Left forelimb (tissue), 1 donor: ENCODE measurements at regions not wholly inside any gene's neighbourhood (a gene's known extent, or its start where the extent isn't known, plus 50 kb on each side); places are given as distances from the start of the nearest gene placed in this dataset.

Experiments used
- DNase-seq: peaks from one replicate; pipeline ENCODE4 v3.0.0-alpha.2; 2018; ENCODE audit warnings: low spot score

DNA sequence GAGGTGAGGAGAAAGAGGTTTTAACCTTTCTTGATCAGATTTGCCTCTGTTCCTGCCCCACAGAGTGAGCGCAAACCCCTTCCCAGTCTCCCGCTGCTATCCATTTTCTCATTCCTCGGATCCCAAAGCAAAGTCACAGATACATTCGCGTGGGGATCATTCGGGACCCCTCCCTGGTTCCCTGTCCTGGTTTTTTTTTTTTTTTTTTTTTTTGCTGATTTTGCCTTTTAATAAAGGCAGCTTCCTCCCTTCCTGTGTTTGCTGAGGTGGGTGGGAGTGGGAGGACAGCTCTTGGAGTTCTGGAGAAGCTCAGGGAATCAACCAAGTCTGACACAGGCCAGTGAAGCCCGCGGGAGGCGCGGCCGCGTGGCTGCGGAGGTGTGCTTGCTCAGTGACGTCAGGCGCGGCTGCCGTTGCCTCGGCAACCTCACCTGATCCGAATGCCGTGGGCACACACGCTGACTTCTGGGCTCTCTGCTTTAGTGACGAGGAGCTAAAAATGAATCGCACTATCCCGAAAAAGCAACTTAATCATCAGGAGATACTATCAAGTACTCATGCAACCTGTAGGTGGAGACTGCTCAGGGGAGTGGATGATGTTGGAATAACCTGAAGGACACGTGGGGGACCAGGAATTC, 106.4 kb downstream of the TBX19 start:
- DNase-seq: no peak

GRCh38 chr1:168386492-168386891, 105.8 kb downstream of the TBX19 start:
- no peak for DNase-seq

GRCh38 chr1:168381850-168382249, 101.2 kb downstream of the TBX19 start:
- no peak for DNase-seq

GRCh38 chr1:168380945-168381344, 100.3 kb downstream of the TBX19 start:
- DNase-seq: no peak

DNA sequence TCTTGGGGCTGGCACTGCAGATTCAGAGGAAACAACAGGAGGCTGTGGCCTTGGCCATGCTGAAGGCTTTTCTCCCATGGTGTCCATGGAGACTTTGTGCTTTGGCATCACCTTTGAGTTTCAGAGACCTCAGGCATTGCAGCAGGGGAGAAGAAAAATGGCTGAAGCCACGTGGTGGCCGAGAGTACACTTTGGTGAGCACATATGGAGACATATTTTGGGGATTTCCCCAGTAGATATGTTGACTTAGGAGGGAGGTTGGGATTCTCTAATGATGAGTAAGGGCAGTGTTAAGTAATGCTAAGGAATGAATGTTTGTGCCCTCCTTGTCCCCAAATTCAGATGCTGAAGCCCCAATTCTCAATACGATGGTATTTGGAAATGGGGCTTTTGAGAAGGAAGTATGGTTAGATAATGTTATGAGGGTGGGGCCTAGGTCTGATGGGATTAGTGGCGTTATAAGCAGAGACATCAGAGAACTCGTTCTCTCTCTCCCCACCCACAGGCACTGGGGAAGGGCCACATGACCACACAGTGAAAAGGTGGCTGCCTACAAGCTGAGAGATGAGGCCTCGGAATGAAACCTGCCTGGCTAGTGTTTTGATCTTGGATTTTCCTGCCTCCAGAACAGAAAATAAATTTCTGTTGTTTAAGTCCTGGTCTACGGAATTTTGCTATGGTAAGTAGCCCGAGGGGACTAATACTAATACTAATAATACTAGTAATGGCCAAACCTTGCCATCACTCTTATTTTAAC, 98.6 kb downstream of the TBX19 start:
- DNase-seq: no peak

- no peak for DNase-seq
These were observed 95.1 kb downstream of the TBX19 start for GRCh38 chr1:168375566-168376300.

DNA sequence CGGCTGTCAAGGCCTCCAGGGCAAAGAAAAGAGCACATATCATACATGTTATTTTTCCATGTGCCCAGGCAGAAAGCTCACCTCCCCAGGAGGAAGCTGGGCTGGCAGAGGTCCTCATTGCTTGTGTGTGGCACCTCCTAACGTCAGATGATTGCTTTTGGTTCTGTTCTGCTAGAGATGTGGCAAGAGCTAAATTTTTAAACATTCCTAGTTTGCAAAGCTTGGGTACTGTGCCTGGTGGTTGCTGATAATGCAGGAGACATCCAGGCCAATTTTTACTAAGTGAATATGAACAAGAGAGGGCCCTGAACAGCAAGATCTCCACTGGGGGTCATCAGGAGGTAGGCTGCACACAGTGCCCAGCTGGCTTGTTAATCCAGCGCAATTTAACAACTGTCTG, 93.9 kb downstream of the TBX19 start:
- no peak for DNase-seq

- DNase-seq: no peak
These were observed 93.2 kb downstream of the TBX19 start for GRCh38 chr1:168373869-168374268.

DNA sequence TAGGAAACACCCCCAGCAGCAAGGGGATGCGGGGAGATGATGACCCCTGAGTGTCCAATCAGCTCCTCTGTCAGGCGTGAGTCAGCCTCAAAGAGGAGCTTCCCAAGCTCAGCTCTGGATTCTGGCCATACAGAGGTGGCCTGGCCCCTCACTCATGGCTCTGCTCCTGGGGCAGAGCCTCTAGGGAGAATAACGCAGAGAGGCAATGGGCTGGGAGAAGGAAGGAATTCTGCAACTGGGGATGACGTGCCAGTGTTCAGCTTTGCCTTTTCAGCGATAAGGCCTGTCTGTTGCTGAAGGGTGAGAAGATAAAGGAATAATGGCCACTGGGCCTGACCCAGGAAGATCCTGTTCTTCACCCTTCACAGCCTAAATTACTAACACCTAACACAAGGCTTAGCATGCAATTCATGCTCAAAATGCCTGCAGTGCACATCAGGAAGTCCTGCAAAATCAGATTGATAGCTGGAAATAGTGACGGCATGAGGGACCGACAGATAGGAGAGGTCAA, 92.2 kb downstream of the TBX19 start:
- no peak for DNase-seq

DNA sequence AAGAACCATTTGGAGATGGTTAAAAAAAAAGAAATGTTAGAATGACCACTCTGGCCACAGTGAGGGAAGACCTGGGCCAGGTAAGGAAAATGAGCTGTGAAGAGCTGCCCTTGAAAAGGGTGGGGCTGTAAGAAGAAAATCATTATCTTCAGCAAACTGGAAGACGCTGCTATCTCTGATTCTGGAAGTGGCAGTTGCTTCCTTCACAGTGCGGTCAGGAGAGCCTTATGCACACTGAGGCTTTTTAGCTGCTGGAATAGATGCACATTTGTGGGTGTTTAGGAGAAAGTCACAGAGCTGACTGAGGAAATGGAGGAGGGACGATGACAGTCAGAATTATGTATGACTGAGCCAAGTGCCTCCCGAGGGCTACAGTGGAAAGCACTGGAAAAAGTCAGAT, 91.6 kb downstream of the TBX19 start:
- no peak for DNase-seq

DNA sequence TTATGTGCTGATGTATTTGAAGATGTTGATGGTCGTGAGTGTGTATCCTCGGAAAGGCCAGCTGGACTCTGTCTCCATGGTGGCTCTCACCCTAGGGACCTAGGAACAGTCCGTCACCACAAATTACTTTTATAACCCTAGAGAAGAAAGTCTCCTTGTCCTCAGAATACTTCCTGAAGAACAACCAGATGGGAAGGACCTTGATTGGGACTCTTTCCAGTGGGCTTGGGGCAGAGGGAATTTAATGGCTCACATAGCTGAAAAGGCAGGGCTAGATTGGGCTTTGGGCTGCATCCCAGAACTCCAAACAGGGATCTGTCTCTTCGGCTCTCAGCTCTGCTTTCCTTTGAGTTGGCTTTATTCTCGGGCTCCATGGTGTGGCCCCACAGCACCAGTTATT, 90.8 kb downstream of the TBX19 start:
- no peak for DNase-seq

- no peak for DNase-seq
These were observed 89.9 kb downstream of the TBX19 start for GRCh38 chr1:168370586-168370985.

DNA sequence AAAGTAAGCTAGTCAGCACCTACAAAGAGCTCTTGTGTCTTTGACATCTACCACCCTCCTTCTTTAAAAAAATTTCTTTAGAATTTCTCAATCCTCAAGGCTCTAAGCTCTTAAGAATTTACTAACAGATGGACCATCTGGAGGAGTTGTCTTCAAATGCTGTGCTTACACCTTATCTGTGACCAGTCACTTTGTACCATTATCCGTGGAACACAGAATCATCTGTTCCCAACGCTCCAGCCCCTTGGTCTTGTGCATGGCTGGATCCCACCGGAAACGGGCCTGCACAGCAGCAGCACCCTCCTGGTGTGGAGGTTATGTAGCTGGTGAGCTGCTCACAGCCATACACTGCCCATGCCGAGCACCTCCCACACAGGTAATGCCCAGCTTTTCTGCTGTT, 89.0 kb downstream of the TBX19 start:
- DNase-seq: no peak

GRCh38 chr1:168368131-168368530, 87.5 kb downstream of the TBX19 start:
- no peak for DNase-seq

GRCh38 chr1:168365719-168366479, 85.2 kb downstream of the TBX19 start:
- no peak for DNase-seq
